Thyroid gland (tissue), 4 donors: ENCODE measurements at regions not wholly inside any gene's neighbourhood (a gene's known extent, or its start where the extent isn't known, plus 50 kb on each side); places are given as distances from the start of the nearest gene placed in this dataset.

ENCODE experiments used
- POLR2A ChIP-seq, 2 donors: fragments of 450-650 bp; IDR thresholded peaks; one replicate each; pipeline ENCODE4 v1.6.1; 2017; ENCODE audit warnings: antibody characterized with exemption in 2 of 2, mild to moderate bottlenecking in 2 of 2, moderate library complexity in 1 of 2
- TF ChIP-seq, protein P1 (sequence below), 6 experiments: fragments of 200-600 bp in 3 of 6; fragments of 450-650 bp in 3 of 6; sonication (generic) in 3 of 6; IDR thresholded peaks; one replicate each; pipeline ENCODE4 v1.5.1; 2016 to 2019; ENCODE audit warnings: antibody characterized with exemption in 6 of 6, mild to moderate bottlenecking in 2 of 6, inconsistent platforms in 1 of 6, moderate library complexity in 1 of 6

- TF ChIP-seq, protein P1, sequence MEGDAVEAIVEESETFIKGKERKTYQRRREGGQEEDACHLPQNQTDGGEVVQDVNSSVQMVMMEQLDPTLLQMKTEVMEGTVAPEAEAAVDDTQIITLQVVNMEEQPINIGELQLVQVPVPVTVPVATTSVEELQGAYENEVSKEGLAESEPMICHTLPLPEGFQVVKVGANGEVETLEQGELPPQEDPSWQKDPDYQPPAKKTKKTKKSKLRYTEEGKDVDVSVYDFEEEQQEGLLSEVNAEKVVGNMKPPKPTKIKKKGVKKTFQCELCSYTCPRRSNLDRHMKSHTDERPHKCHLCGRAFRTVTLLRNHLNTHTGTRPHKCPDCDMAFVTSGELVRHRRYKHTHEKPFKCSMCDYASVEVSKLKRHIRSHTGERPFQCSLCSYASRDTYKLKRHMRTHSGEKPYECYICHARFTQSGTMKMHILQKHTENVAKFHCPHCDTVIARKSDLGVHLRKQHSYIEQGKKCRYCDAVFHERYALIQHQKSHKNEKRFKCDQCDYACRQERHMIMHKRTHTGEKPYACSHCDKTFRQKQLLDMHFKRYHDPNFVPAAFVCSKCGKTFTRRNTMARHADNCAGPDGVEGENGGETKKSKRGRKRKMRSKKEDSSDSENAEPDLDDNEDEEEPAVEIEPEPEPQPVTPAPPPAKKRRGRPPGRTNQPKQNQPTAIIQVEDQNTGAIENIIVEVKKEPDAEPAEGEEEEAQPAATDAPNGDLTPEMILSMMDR (IDR thresholded peaks at IDR 0.05) = no peak
- TF ChIP-seq POLR2A (IDR thresholded peaks at IDR 0.05) = no peak
Observed at GRCh38 chr4:132763465-132763864, 385.6 kb upstream of the PCDH10 start.
